ENCODE measurements at regions not wholly inside any gene's neighbourhood (a gene's known extent, or its start where the extent isn't known, plus 50 kb on each side); places are given as distances from the start of the nearest gene placed in this dataset.

DNA sequence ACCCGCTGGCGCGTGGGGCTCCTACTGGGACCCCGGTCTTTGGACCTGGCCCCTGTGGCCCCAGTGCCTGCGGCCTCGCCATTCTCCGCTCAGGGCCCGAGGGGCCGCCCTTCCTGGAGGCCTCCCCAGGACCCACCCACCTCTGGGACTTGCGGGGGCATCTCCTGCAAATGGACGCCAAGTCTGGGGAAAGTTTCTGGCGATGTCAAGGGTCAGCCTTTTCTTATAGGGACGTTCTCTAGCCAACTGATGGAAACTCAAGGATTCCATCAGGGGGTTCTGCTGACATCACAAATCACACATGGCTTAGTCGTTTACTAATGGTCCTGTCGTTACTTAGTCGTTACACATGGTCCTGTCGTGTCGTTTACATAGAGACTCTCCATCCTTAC is 57.7 kb upstream of the RHOBTB1 start:
- DNase-seq (ENCODE audit: low read depth): no peak
- H3K4me3 ChIP-seq (ENCODE audit: low read depth, low read length): no peak overlapping the region
- no peak for TF ChIP-seq CTCF (IDR thresholded peaks at IDR 0.05; ENCODE audit: insufficient read depth, low read depth, low read length, missing control alignments)

- H3K4me3 ChIP-seq (ENCODE audit: low read depth, low read length): no peak overlapping the region
- no peak for DNase-seq (ENCODE audit: low read depth)
- TF ChIP-seq CTCF (IDR thresholded peaks at IDR 0.05; ENCODE audit: insufficient read depth, low read depth, low read length, missing control alignments): no peak
These were observed 57.1 kb upstream of the RHOBTB1 start for GRCh38 chr10:61000769-61001730.

- DNase-seq (ENCODE audit: low read depth): no peak
- H3K4me3 ChIP-seq (ENCODE audit: low read depth, low read length): no peak overlapping the region
These were observed 54.9 kb upstream of the RHOBTB1 start for GRCh38 chr10:60998932-60999331.

DNA sequence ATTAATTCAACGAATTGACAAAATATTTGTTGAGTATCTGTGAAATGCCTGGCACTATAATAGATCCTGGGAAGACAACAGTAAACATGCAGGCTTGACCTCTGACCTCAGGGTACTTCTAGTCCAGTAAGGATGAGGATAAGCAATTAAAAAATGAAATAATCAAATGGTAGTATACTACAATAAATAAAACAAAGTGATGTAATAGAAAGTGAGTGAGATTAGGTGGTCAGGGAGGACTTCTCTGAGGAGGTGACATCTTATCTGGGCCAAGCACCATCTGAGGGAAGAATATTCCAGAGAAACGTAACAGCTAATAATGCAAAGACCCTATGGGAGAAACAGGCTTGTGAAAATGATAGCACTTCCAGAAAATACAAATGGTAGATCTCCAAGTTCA is 50.1 kb upstream of the RHOBTB1 start:
- no peak for DNase-seq (ENCODE audit: low read depth)
- no peak overlapping the region for H3K4me3 ChIP-seq (ENCODE audit: low read depth, low read length)
- no peak for TF ChIP-seq CTCF (IDR thresholded peaks at IDR 0.05; ENCODE audit: insufficient read depth, low read depth, low read length, missing control alignments)

More at GRCh38 chr10:60998932-60999331, 54.9 kb upstream of the RHOBTB1 start:
- no peak for TF ChIP-seq CTCF (IDR thresholded peaks at IDR 0.05; ENCODE audit: insufficient read depth, low read depth, low read length, missing control alignments)

Measured in GM12865 (cell line).